GM23338 (cell line): ENCODE measurements at regions not wholly inside any gene's neighbourhood (a gene's known extent, or its start where the extent isn't known, plus 50 kb on each side); places are given as distances from the start of the nearest gene placed in this dataset.

Experiments used
- ATAC-seq: fragments of 200-7000 bp; cut with Tn5 transposase; 3 replicates; pipeline ENCODE4 v1.9.1; 2020
- DNase-seq: peaks from one replicate; pipeline ENCODE4 v3.0.0-alpha.2; 2015; ENCODE audit warnings: low spot score
- H2AFZ ChIP-seq: fragments of 200-600 bp; sonication (generic); 2 replicates; pipeline ENCODE4 v1.8.0; 2016; ENCODE audit warnings: antibody characterized with exemption, mild to moderate bottlenecking, moderate library complexity
- H3F3A ChIP-seq: fragments of 200-600 bp; sonication (generic); replicated peaks from 2 replicates; pipeline ENCODE4 v1.8.0; 2017; ENCODE audit warnings: antibody characterized with exemption, mixed run types, low read depth
- H3K27ac ChIP-seq: fragments of 200-600 bp; sonication (generic); 2 replicates; pipeline ENCODE4 v1.6.1; 2016; ENCODE audit warnings: low read depth
- H3K27me3 ChIP-seq: fragments of 200-600 bp; sonication (generic); 2 replicates; pipeline ENCODE4 v1.8.0; 2016; ENCODE audit warnings: mild to moderate bottlenecking, mixed run types, moderate library complexity; ENCODE audit not compliant: insufficient read depth
- H3K36me3 ChIP-seq: fragments of 200-600 bp; sonication (generic); 2 replicates; pipeline ENCODE4 v1.8.0; 2016; ENCODE audit warnings: mild to moderate bottlenecking; ENCODE audit not compliant: insufficient read depth
- H3K4me1 ChIP-seq: fragments of 200-600 bp; sonication (generic); 2 replicates; pipeline ENCODE4 v1.8.0; 2016; ENCODE audit warnings: mild to moderate bottlenecking, moderate library complexity; ENCODE audit not compliant: insufficient read depth
- H3K4me2 ChIP-seq: fragments of 200-600 bp; sonication (generic); 2 replicates; pipeline ENCODE4 v1.7.1; 2017; ENCODE audit warnings: mixed run types
- H3K4me3 ChIP-seq: fragments of 200-600 bp; sonication (generic); 2 replicates; pipeline ENCODE4 v1.6.1; 2016; ENCODE audit warnings: mixed run types
- H3K79me2 ChIP-seq: fragments of 200-600 bp; sonication (generic); replicated peaks from 2 replicates; pipeline ENCODE4 v1.8.0; 2017; ENCODE audit warnings: mild to moderate bottlenecking; ENCODE audit not compliant: insufficient read depth
- H3K9me2 ChIP-seq: fragments of 200-600 bp; sonication (generic); 2 replicates; pipeline ENCODE4 v1.8.0; 2017; ENCODE audit not compliant: insufficient read depth
- H4K20me1 ChIP-seq: fragments of 200-600 bp; sonication (generic); replicated peaks from 2 replicates; pipeline ENCODE4 v1.8.0; 2017; ENCODE audit warnings: mild to moderate bottlenecking; ENCODE audit not compliant: insufficient read depth
- H3K27ac Mint-ChIP-seq: 2 replicates; pipeline ENCODE4 v1.8.0; 2020; ENCODE audit warnings: inconsistent platforms, mild to moderate bottlenecking, moderate library complexity, mixed read lengths
- H3K27me3 Mint-ChIP-seq: 3 replicates; pipeline ENCODE4 v1.8.0; 2022; ENCODE audit warnings: low read depth, mild to moderate bottlenecking, moderate library complexity, mixed read lengths, inconsistent platforms; ENCODE audit not compliant: insufficient read depth, poor library complexity
- H3K36me3 Mint-ChIP-seq: 3 replicates; pipeline ENCODE4 v1.8.0; 2021; ENCODE audit warnings: low read depth, mild to moderate bottlenecking, inconsistent platforms, moderate library complexity, mixed read lengths
- H3K4me1 Mint-ChIP-seq: 3 replicates; pipeline ENCODE4 v1.8.0; 2020; ENCODE audit warnings: mild to moderate bottlenecking, inconsistent platforms, mixed read lengths
- H3K4me3 Mint-ChIP-seq: 3 replicates; pipeline ENCODE4 v1.8.0; 2021; ENCODE audit warnings: moderate library complexity, mild to moderate bottlenecking, inconsistent platforms, mixed read lengths
- H3K9me3 Mint-ChIP-seq: 3 replicates; pipeline ENCODE4 v1.8.0; 2020; ENCODE audit warnings: moderate library complexity, mild to moderate bottlenecking, inconsistent platforms, mixed read lengths
- CREB1 ChIP-seq: fragments of 250-450 bp; sonication (Bioruptor Pico); IDR thresholded peaks from 2 replicates; pipeline ENCODE4 v1.5.0; 2020; ENCODE audit warnings: low read depth, mild to moderate bottlenecking, moderate library complexity
- CTCF ChIP-seq, 2 experiments: fragments of 200-600 bp in 1 of 2; sonication (generic) in 1 of 2; conservative IDR thresholded peaks; 2 replicates each; pipeline versions ENCODE4 v1.5.1 to v1.6.1; 2016 to 2017; ENCODE audit warnings: antibody characterized with exemption in 2 of 2, low read depth in 2 of 2, mild to moderate bottlenecking in 2 of 2, moderate library complexity in 1 of 2
- ETS1 ChIP-seq: IDR thresholded peaks from 2 replicates; pipeline ENCODE4 v1.6.1; 2016; ENCODE audit warnings: antibody characterized with exemption
- EZH2 ChIP-seq: fragments of 200-600 bp; sonication (generic); IDR thresholded peaks from one replicate; pipeline ENCODE4 v1.8.0; 2017; ENCODE audit warnings: antibody characterized with exemption, mild to moderate bottlenecking, low read depth; ENCODE audit not compliant: unreplicated experiment
- EZH2phosphoT487 ChIP-seq: fragments of 200-600 bp; sonication (generic); IDR thresholded peaks from one replicate; pipeline ENCODE4 v1.8.1; 2018; ENCODE audit warnings: antibody characterized with exemption; ENCODE audit not compliant: unreplicated experiment
- JUNB ChIP-seq: IDR thresholded peaks from one replicate; pipeline ENCODE4 v1.6.1; 2016; ENCODE audit warnings: antibody characterized with exemption; ENCODE audit not compliant: unreplicated experiment
- NANOG ChIP-seq: IDR thresholded peaks from 2 replicates; pipeline ENCODE4 v1.6.1; 2016; ENCODE audit warnings: antibody characterized with exemption, borderline replicate concordance
- POLR2AphosphoS5 ChIP-seq: IDR thresholded peaks from 2 replicates; pipeline ENCODE4 v1.6.1; 2016; ENCODE audit warnings: antibody characterized with exemption, low read depth
- REST ChIP-seq: IDR thresholded peaks from one replicate; pipeline ENCODE4 v1.6.1; 2018; ENCODE audit warnings: antibody characterized with exemption; ENCODE audit not compliant: unreplicated experiment
- STAT1 ChIP-seq: IDR thresholded peaks from one replicate; pipeline ENCODE4 v1.6.1; 2016; ENCODE audit warnings: antibody characterized with exemption; ENCODE audit not compliant: unreplicated experiment
- ZNF114 ChIP-seq: fragments of 250-450 bp; sonication (Bioruptor Pico); IDR thresholded peaks from 2 replicates; pipeline ENCODE4 v1.5.0; 2020; ENCODE audit warnings: mild to moderate bottlenecking, moderate library complexity
- ZNF462 ChIP-seq: fragments of 250-450 bp; sonication (Bioruptor Pico); IDR thresholded peaks from 2 replicates; pipeline ENCODE4 v1.5.0; 2020; ENCODE audit warnings: mild to moderate bottlenecking, moderate library complexity

- Histone ChIP-seq H3F3A (no peaks in the 10 kb centered on the region), H3K79me2 (no peaks in the 10 kb centered on the region), H3K4me3 (no peak overlapping the region), H3K9me2 (peaks cover 29% of the 10 kb centered on the region), H3K4me1 (peaks cover 14% of the 10 kb centered on the region), H2AFZ (no peak overlapping the region), H3K4me2 (no peak overlapping the region), H4K20me1 (no peaks in the 10 kb centered on the region), H3K27ac (no peak overlapping the region), H3K27me3 (no peaks in the 10 kb centered on the region), H3K36me3 (no peaks in the 10 kb centered on the region)
- no peak overlapping the region for H3K4me3 Mint-ChIP-seq
- DNase-seq (no peak), ATAC-seq (no peak)
- peaks cover 22% of the 10 kb centered on the region for H3K4me1 Mint-ChIP-seq
- H3K36me3 Mint-ChIP-seq = peaks cover 7% of the 10 kb centered on the region
- H3K9me3 Mint-ChIP-seq = no peaks in the 10 kb centered on the region
- H3K27me3 Mint-ChIP-seq = peaks cover 5% of the 10 kb centered on the region
- H3K27ac Mint-ChIP-seq = no peak overlapping the region
- no peak for TF ChIP-seq EZH2
- TF ChIP-seq JUNB = no peak
- TF ChIP-seq EZH2phosphoT487 = no peak
- TF ChIP-seq POLR2AphosphoS5 = no peak
- TF ChIP-seq NANOG = no peak
- TF ChIP-seq REST = no peak
- no peak for TF ChIP-seq CREB1 (CRISPR knock-in tag)
- no peak for TF ChIP-seq STAT1
- TF ChIP-seq ZNF114 (CRISPR knock-in tag) = no peak
- TF ChIP-seq ETS1 = no peak
- no peak for TF ChIP-seq CTCF (conservative IDR thresholded peaks at IDR 0.05; ENCODE audit: low read depth in 2 of 2)
- TF ChIP-seq ZNF462 = no peak
These were observed 301.3 kb downstream of the ZNF608 start for GRCh38 chr5:124445070-124445619.
